ENCODE measurements at regions not wholly inside any gene's neighbourhood (a gene's known extent, or its start where the extent isn't known, plus 50 kb on each side); places are given as distances from the start of the nearest gene placed in this dataset.

DNA sequence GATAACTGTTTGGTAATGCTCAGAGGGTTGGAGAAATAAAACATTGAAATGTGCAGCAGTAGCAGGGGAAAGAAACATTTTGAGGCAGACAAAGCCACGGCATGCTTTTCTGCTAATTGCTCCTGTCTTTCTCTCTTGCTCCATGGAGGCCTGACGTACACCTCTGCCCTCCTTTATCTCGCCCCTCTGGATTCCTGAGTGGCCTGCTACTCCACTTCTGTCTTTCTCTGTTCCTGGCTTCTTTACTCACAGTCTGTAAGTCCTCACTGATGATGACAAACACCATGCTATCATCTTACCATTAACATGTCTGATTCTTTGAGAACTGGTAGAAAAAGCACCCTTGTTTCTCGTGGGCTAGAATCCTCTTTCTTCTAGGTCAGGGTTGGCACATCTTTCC, 392.9 kb downstream of the MEIS1 start:
- TF ChIP-seq POLR2A (IDR thresholded peaks at IDR 0.05) (no peak), POLR2AphosphoS5 (IDR thresholded peaks at IDR 0.05) (no peak), EP300 (IDR thresholded peaks at IDR 0.05) (no peak)
- TF ChIP-seq, protein P1, sequence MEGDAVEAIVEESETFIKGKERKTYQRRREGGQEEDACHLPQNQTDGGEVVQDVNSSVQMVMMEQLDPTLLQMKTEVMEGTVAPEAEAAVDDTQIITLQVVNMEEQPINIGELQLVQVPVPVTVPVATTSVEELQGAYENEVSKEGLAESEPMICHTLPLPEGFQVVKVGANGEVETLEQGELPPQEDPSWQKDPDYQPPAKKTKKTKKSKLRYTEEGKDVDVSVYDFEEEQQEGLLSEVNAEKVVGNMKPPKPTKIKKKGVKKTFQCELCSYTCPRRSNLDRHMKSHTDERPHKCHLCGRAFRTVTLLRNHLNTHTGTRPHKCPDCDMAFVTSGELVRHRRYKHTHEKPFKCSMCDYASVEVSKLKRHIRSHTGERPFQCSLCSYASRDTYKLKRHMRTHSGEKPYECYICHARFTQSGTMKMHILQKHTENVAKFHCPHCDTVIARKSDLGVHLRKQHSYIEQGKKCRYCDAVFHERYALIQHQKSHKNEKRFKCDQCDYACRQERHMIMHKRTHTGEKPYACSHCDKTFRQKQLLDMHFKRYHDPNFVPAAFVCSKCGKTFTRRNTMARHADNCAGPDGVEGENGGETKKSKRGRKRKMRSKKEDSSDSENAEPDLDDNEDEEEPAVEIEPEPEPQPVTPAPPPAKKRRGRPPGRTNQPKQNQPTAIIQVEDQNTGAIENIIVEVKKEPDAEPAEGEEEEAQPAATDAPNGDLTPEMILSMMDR (IDR thresholded peaks at IDR 0.05): no peak
- WGBS: 83% methylated on average over 4 of the region's 4 CpGs
- no peak overlapping the region for H3K4me3 ChIP-seq
- no peak overlapping the region for H3K27ac ChIP-seq
- no peaks in the 10 kb centered on the region for H3K27me3 ChIP-seq
- DNase-seq (ENCODE audit: low spot score in 2 of 2): no peak
- no peaks in the 10 kb centered on the region for H3K9me3 ChIP-seq
- H3K36me3 ChIP-seq: no peaks in the 10 kb centered on the region
- no peaks in the 10 kb centered on the region for H3K4me1 ChIP-seq

DNA sequence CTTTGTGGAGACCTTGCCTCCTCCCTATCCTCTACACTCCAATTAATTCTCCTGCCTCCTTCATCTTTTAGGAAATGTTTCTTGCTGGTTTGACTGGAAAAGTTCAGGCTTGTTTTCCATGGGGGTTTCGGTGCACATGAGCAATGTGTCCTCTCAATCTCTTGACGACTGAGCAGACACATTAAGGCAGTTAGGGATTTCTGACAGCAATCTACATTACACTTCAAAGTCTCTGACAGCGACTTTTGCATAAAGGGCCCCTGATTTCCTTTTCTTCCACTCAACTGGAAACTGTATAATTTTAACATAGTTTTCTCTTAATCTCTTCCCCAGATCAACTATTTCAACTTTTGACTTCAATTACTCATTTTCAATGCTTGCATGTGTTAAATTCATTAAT, 394.0 kb downstream of the MEIS1 start:
- Histone ChIP-seq H3K36me3 (no peaks in the 10 kb centered on the region), H3K9me3 (no peaks in the 10 kb centered on the region), H3K4me3 (no peak overlapping the region), H3K27ac (no peak overlapping the region), H3K4me1 (no peaks in the 10 kb centered on the region), H3K27me3 (no peaks in the 10 kb centered on the region)
- TF ChIP-seq EP300 (IDR thresholded peaks at IDR 0.05) (no peak), POLR2AphosphoS5 (IDR thresholded peaks at IDR 0.05) (no peak), POLR2A (IDR thresholded peaks at IDR 0.05) (no peak)
- TF ChIP-seq, protein P1 (IDR thresholded peaks at IDR 0.05): no peak
- 88% methylated on average over 3 of the region's 3 CpGs for WGBS
- no peak for DNase-seq (ENCODE audit: low spot score in 2 of 2)

DNA sequence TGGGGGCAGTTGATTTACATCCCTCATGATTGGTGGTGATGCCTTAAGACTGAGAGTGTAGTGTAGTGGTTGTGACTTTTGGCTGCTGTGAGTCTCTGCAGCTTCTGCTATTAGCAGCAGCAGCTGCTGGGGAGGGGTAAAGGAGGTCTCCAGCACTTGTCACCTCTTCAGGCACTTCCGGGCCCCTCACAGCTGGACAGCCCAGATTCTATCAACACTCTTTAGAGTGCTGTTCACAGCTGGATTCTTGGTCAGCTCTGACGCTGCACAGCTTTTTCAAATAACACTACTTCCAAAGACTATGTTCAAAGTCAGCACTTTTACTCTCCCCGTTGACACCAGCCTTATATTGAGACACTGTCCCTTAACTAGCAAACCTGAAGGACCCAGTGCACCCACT, 396.0 kb downstream of the MEIS1 start:
- DNase-seq (ENCODE audit: low spot score in 2 of 2): no peak
- Histone ChIP-seq H3K4me3 (no peak overlapping the region), H3K36me3 (no peaks in the 10 kb centered on the region), H3K27ac (no peak overlapping the region), H3K27me3 (no peaks in the 10 kb centered on the region), H3K9me3 (no peaks in the 10 kb centered on the region), H3K4me1 (no peaks in the 10 kb centered on the region)
- 74% methylated on average over 3 of the region's 3 CpGs for WGBS
- TF ChIP-seq POLR2A (IDR thresholded peaks at IDR 0.05) (no peak), EP300 (IDR thresholded peaks at IDR 0.05) (no peak), POLR2AphosphoS5 (IDR thresholded peaks at IDR 0.05) (no peak)
- TF ChIP-seq, protein P1 (IDR thresholded peaks at IDR 0.05): no peak

DNA sequence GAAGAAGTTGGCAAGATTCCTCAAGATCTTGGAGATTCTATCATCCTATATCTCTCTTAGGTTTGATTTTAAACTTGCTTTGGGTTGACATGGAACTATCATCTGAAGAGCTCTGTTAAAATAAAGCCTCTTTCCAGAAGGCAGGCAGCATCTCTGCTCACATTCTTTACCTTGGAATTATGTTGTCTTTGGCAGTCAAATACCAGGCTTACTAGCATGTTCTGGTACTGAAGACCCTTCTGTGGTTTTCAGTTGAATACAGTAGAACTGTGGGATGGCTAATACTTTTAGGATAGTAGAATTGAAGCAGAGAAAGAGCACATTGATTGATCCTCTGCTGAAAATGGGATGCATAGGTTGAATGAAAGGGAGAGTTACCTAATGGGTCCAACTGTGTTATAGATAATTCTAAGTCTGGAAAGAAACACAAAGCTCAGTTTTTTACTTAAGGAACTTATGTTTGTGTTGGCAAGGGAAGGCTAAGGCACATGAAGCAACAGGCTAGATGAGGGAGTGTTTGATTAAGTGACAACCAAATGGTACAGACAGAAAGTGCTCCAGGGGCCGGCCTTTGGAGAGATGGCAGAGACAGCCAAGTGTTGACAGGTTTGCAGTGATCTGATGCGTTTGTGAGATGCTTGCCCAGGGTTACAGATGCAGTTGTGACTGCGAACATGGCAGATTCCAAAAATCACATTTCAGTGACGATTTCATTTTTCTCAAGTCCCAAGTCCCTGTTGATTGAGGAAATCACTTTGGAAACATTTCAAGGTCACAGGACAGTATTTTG, 397.9 kb downstream of the MEIS1 start:
- no peaks in the 10 kb centered on the region for H3K9me3 ChIP-seq
- no peak overlapping the region for H3K4me3 ChIP-seq
- no peak for DNase-seq (ENCODE audit: low spot score in 2 of 2)
- TF ChIP-seq, protein P1 (IDR thresholded peaks at IDR 0.05): no peak
- TF ChIP-seq POLR2A (IDR thresholded peaks at IDR 0.05) (no peak), EP300 (IDR thresholded peaks at IDR 0.05) (no peak), POLR2AphosphoS5 (IDR thresholded peaks at IDR 0.05) (no peak)
- no peaks in the 10 kb centered on the region for H3K36me3 ChIP-seq
- no peaks in the 10 kb centered on the region for H3K27me3 ChIP-seq
- no peaks in the 10 kb centered on the region for H3K4me1 ChIP-seq
- H3K27ac ChIP-seq: no peak overlapping the region
- WGBS: 33% methylated on average over 4 of the region's 4 CpGs

DNA sequence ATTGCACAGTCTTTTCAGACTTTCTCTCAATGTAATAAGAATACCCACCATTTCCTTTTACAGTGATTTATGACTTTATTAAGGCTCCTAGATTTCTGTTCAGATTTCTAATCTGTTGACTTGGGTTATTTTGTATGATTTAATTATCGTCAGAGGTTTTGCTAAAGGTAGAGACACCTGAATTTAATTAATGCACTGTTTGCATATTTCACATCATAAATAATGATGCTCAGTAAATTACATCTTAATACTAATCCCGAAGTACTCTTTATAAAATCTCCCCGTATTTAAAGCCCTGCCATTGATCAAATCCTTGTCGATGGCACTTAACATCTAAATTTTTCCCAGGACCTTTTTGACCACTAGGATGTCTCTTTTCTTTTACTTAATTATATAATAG, 399.9 kb downstream of the MEIS1 start:
- no peaks in the 10 kb centered on the region for H3K27me3 ChIP-seq
- no peak overlapping the region for H3K27ac ChIP-seq
- TF ChIP-seq POLR2AphosphoS5 (IDR thresholded peaks at IDR 0.05): no peak
- TF ChIP-seq, protein P1 (IDR thresholded peaks at IDR 0.05): no peak
- TF ChIP-seq EP300 (IDR thresholded peaks at IDR 0.05): no peak
- no peak for TF ChIP-seq POLR2A (IDR thresholded peaks at IDR 0.05)
- no peaks in the 10 kb centered on the region for H3K4me1 ChIP-seq
- no peaks in the 10 kb centered on the region for H3K36me3 ChIP-seq
- DNase-seq (ENCODE audit: low spot score in 2 of 2): no peak
- H3K4me3 ChIP-seq: no peak overlapping the region
- no peaks in the 10 kb centered on the region for H3K9me3 ChIP-seq
- WGBS: 85% methylated on average over 4 of the region's 4 CpGs
